K562 (cell line): ENCODE measurements at regions not wholly inside any gene's neighbourhood (a gene's known extent, or its start where the extent isn't known, plus 50 kb on each side); places are given as distances from the start of the nearest gene placed in this dataset.

ENCODE experiments used
- ATAC-seq: fragments of 200-7000 bp; cut with Tn5 transposase; 3 replicates; pipeline ENCODE4 v1.9.1; 2020; ENCODE audit warnings: moderate library complexity
- BruUV-seq: library from RNA; stranded (reverse); fragments of 400-500 nt; replicated peaks from 2 replicates; lab custom pipeline; 2021; lab: Mats Ljungman, UMichigan
- CTCF ChIA-PET: fragments of 300-600 bp; formaldehyde crosslinking; extraction: SDS; loops from one replicate; lab custom pipeline; 2021; ENCODE audit warnings: low intra/inter-chr PET ratio; lab: Yijun Ruan, JAX
- POLR2A ChIA-PET: fragments of 300-600, 350-650 bp; sonication (Branson Sonifier 250); formaldehyde crosslinking; extraction: SDS; loops from one replicate; lab custom pipeline; 2021; ENCODE audit warnings: antibody characterized with exemption, inconsistent platforms; lab: Yijun Ruan, JAX
- DNase-seq, 4 experiments: peaks; one replicate each; pipeline versions ENCODE4 v3.0.0 to v3.0.0-alpha.2; 2011 to 2018; ENCODE audit warnings: low spot score in 3 of 4, mixed read lengths in 3 of 4; ENCODE audit errors: extremely low read depth in 1 of 4
- FAIRE-seq: peaks from 2 replicates; lab custom pipeline; 2011; peaks lifted over from hg19 to GRCh38; lab: Jason Lieb, UNC
- H2AFZ ChIP-seq: 2 replicates; pipeline ENCODE4 v1.6.0; 2011; ENCODE audit warnings: low read depth, low read length, control low read depth, inconsistent platforms
- H3K27ac ChIP-seq: fragments of 200-600 bp; 3 replicates; pipeline ENCODE4 v1.8.0; 2011; ENCODE audit warnings: low read depth, mild to moderate bottlenecking, control low read depth, inconsistent platforms, low read length, moderate library complexity, mixed read lengths; ENCODE audit errors: extremely low read depth
- H3K27me3 ChIP-seq, 2 experiments: fragments of 300-600 bp in 1 of 2; 2 replicates in 1 of 2; 3 replicates in 1 of 2; pipeline versions ENCODE4 v1.6.0 to v1.8.0; 2011; ENCODE audit warnings: inconsistent platforms in 2 of 2, low read length in 2 of 2, mild to moderate bottlenecking in 1 of 2, mixed read lengths in 1 of 2, moderate library complexity in 1 of 2; ENCODE audit not compliant: control insufficient read depth in 2 of 2, insufficient read depth in 2 of 2
- H3K36me3 ChIP-seq: fragments of 300-600 bp; 3 replicates; pipeline ENCODE4 v1.8.0; 2011; ENCODE audit warnings: mild to moderate bottlenecking, low read length, inconsistent platforms; ENCODE audit not compliant: control insufficient read depth, insufficient read depth
- H3K4me1 ChIP-seq, 2 experiments: fragments of 200-600 bp in 1 of 2; replicated peaks in 1 of 2; 2 replicates in 1 of 2; 3 replicates in 1 of 2; pipeline versions ENCODE4 v1.5.1 to v1.8.0; 2011; ENCODE audit warnings: inconsistent platforms in 2 of 2, low read length in 2 of 2, mild to moderate bottlenecking in 1 of 2, mixed read lengths in 1 of 2, moderate library complexity in 1 of 2; ENCODE audit not compliant: control insufficient read depth in 2 of 2, insufficient read depth in 2 of 2
- H3K4me2 ChIP-seq: 2 replicates; pipeline ENCODE4 v1.6.1; 2011; ENCODE audit warnings: low read length, control low read depth, inconsistent platforms, mixed read lengths; ENCODE audit not compliant: insufficient read depth
- H3K4me3 ChIP-seq: fragments of 200-600 bp; sonication (generic), shearing (Covaris generic); 2 replicates; pipeline ENCODE4 v1.5.1; 2016; ENCODE audit warnings: control low read depth, inconsistent platforms
- H3K79me2 ChIP-seq: fragments of 200-600 bp; 3 replicates; pipeline ENCODE4 v1.8.0; 2011; ENCODE audit warnings: low read length, inconsistent platforms; ENCODE audit not compliant: control insufficient read depth, insufficient read depth
- H3K9ac ChIP-seq, 2 experiments: 2 replicates each; pipeline versions ENCODE4 v1.6.0 to v1.6.1; 2011; ENCODE audit warnings: low read depth in 2 of 2, low read length in 2 of 2, control low read depth in 1 of 2, inconsistent platforms in 1 of 2, mild to moderate bottlenecking in 1 of 2, mixed read lengths in 1 of 2; ENCODE audit not compliant: insufficient read depth in 1 of 2
- H3K9me1 ChIP-seq: one replicate; pipeline ENCODE4 v1.6.0; 2011; ENCODE audit warnings: inconsistent platforms, mild to moderate bottlenecking, low read length, moderate library complexity; ENCODE audit not compliant: control insufficient read depth, insufficient read depth
- H3K9me3 ChIP-seq: replicated peaks from 2 replicates; pipeline ENCODE4 v1.5.1; 2011; ENCODE audit warnings: low read depth, low read length, inconsistent platforms; ENCODE audit not compliant: control insufficient read depth, insufficient read depth
- H4K20me1 ChIP-seq: replicated peaks from 2 replicates; pipeline ENCODE4 v1.6.1; 2011; ENCODE audit warnings: low read length, inconsistent platforms, mixed read lengths; ENCODE audit not compliant: control insufficient read depth, insufficient read depth
- ADNP ChIP-seq: fragments of 200-800 bp; sonication (Bioruptor generic); IDR thresholded peaks from 2 replicates; pipeline ENCODE4 v1.6.1; 2016; ENCODE audit warnings: missing genetic modification characterization, missing compliant biosample characterization
- PCBP2 ChIP-seq: fragments of 200-400 bp; formaldehyde crosslinking; IDR thresholded peaks from 2 replicates; pipeline ENCODE4 v1.6.1; 2018; ENCODE audit warnings: low read length, low read depth, mild to moderate bottlenecking, moderate library complexity; ENCODE audit not compliant: poor library complexity, severe bottlenecking
- ZNF639 ChIP-seq, 2 experiments: fragments of 200-800 bp in 1 of 2; sonication (Bioruptor generic) in 1 of 2; sonication (generic) in 1 of 2; formaldehyde crosslinking in 1 of 2; IDR thresholded peaks in 1 of 2; conservative IDR thresholded peaks in 1 of 2; 2 replicates each; pipeline versions ENCODE4 v1.5.0 to v1.6.1; 2016 to 2020; ENCODE audit warnings: missing compliant biosample characterization in 1 of 2, missing genetic modification characterization in 1 of 2, missing genetic modification reagents in 1 of 2
- WGBS: fragments of 100-300 bp; shearing (Covaris generic); methylation state at CpG from one replicate; pipeline ENCODE4 v1.1.6; 2016; ENCODE audit warnings: low coverage, mixed read lengths; ENCODE audit not compliant: insufficient coverage; ENCODE audit errors: missing lambda C conversion rate; 5-methylcytosine and 5-hydroxymethylcytosine counted together
- in situ Hi-C: fragments of 300-500 bp; cut with MboI; formaldehyde crosslinking; loops from 4 replicates; pipeline ENCODE4 v1.15.0; 2018; ENCODE audit warnings: inconsistent platforms, mixed read lengths
- intact Hi-C: fragments of 100-400 bp; cut with micrococcal nuclease; formaldehyde crosslinking; loops from 2 replicates; pipeline ENCODE4 v1.14.2; 2022
- TF ChIP-seq, protein P1 (sequence below), 2 experiments: fragments of 450-650 bp in 1 of 2; sonication (generic) in 1 of 2; formaldehyde crosslinking; conservative IDR thresholded peaks; 2 replicates each; pipeline versions ENCODE4 v1.4.0 to v1.8.1; 2020 to 2022; ENCODE audit warnings: mild to moderate bottlenecking in 1 of 2, missing genetic modification reagents in 1 of 2

- peak; percentile 57 for TF ChIP-seq PCBP2
- TF ChIP-seq, protein P1, sequence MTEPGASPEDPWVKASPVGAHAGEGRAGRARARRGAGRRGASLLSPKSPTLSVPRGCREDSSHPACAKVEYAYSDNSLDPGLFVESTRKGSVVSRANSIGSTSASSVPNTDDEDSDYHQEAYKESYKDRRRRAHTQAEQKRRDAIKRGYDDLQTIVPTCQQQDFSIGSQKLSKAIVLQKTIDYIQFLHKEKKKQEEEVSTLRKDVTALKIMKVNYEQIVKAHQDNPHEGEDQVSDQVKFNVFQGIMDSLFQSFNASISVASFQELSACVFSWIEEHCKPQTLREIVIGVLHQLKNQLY (CRISPR knock-in tag; conservative IDR thresholded peaks at IDR 0.05): no peak
- CTCF ChIA-PET: no interaction called here
- H3K4me2 ChIP-seq: no peak overlapping the region
- intact Hi-C loops (no loop called here), in situ Hi-C loops (no loop called here)
- no peak for DNase-seq
- H3K27me3 ChIP-seq: no peaks in the 10 kb centered on the region
- no peak overlapping the region for H3K9ac ChIP-seq
- FAIRE-seq: no peak
- H4K20me1 ChIP-seq: no peaks in the 10 kb centered on the region
- POLR2A ChIA-PET: no interaction called here
- no peaks in the 10 kb centered on the region for H3K4me1 ChIP-seq
- H3K36me3 ChIP-seq: no peaks in the 10 kb centered on the region
- H3K27ac ChIP-seq: no peak overlapping the region
- H3K4me3 ChIP-seq: no peak overlapping the region
- H2AFZ ChIP-seq: no peak overlapping the region
- ATAC-seq: no peak
- BruUV-seq: no TSS peak
- no peaks in the 10 kb centered on the region for H3K9me1 ChIP-seq
- H3K79me2 ChIP-seq: no peaks in the 10 kb centered on the region
- H3K9me3 ChIP-seq: no peaks in the 10 kb centered on the region
Measured at GRCh38 chr10:56871160-56871668, 510.2 kb upstream of the ZWINT start.

GRCh38 chr10:56867236-56867635 lies 506.2 kb upstream of the ZWINT start:
- FAIRE-seq: no peak
- WGBS: 4% methylated on average over 3 of the region's 3 CpGs
- in situ Hi-C loops: no loop called here

More at GRCh38 chr10:56867236-56867635, 506.2 kb upstream of the ZWINT start:
- Histone ChIP-seq H3K27ac (no peak overlapping the region), H2AFZ (no peak overlapping the region), H3K27me3 (no peaks in the 10 kb centered on the region), H3K9me3 (no peaks in the 10 kb centered on the region; the same call in 1 of the 2 replicates), H3K9me1 (no peaks in the 10 kb centered on the region), H3K4me2 (no peak overlapping the region), H3K36me3 (no peaks in the 10 kb centered on the region), H3K4me1 (no peaks in the 10 kb centered on the region)
- DNase-seq: no peak
- no TSS peak for BruUV-seq
- intact Hi-C loops: no loop called here
- TF ChIP-seq ZNF639 (CRISPR knock-in tag; conservative IDR thresholded peaks at IDR 0.05 in 1 of 2, IDR thresholded peaks at IDR 0.05 in 1 of 2): no peak
- TF ChIP-seq ADNP (tag): no peak
- TF ChIP-seq, all 486 proteins: peak for 0
- ChIA-PET CTCF (no interaction called here), POLR2A (no interaction called here)
- H3K79me2 ChIP-seq: no peaks in the 10 kb centered on the region
- no peaks in the 10 kb centered on the region for H4K20me1 ChIP-seq
- H3K4me3 ChIP-seq: no peak overlapping the region
- no peak for ATAC-seq
- no peak overlapping the region for H3K9ac ChIP-seq
